Panc1 (cell line): ENCODE measurements at regions not wholly inside any gene's neighbourhood (a gene's known extent, or its start where the extent isn't known, plus 50 kb on each side); places are given as distances from the start of the nearest gene placed in this dataset.

Experiments used
- POLR2AphosphoS5 ChIP-seq: IDR thresholded peaks from 2 replicates; pipeline ENCODE4 v1.6.1; 2012; ENCODE audit warnings: mild to moderate bottlenecking, low read depth, low read length, moderate library complexity
- TF ChIP-seq, protein P1 (sequence below): fragments of 450-650 bp; IDR thresholded peaks from 2 replicates; pipeline ENCODE4 v1.5.1; 2017; ENCODE audit warnings: mild to moderate bottlenecking

DNA sequence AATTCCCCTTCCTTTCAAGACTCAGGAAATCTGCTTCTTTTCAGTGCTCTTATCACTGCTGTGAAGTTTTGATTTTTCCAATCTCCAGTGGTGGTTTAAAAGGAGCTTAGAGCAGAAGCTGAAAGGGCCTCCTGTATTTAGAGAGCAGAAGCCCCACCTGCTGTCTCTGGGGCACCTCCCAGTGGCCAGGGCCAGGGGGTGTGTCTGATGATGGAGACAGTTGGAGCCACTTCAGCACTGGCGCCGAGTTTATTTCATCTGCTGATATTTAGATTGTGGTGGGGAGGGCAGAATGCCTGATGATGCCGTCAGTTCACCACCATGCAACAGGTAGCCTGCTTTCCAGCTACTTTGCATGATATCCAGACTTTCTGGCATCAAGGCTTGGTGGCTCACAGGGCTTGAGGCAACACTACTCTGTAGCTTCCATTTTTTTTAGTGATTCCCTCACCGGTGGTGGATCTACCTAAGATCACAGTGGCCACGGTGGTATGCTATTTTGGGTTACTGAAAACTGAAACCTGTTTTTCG, 371.9 kb downstream of the KCNRG start:
- TF ChIP-seq POLR2AphosphoS5: no peak
- TF ChIP-seq, protein P1, sequence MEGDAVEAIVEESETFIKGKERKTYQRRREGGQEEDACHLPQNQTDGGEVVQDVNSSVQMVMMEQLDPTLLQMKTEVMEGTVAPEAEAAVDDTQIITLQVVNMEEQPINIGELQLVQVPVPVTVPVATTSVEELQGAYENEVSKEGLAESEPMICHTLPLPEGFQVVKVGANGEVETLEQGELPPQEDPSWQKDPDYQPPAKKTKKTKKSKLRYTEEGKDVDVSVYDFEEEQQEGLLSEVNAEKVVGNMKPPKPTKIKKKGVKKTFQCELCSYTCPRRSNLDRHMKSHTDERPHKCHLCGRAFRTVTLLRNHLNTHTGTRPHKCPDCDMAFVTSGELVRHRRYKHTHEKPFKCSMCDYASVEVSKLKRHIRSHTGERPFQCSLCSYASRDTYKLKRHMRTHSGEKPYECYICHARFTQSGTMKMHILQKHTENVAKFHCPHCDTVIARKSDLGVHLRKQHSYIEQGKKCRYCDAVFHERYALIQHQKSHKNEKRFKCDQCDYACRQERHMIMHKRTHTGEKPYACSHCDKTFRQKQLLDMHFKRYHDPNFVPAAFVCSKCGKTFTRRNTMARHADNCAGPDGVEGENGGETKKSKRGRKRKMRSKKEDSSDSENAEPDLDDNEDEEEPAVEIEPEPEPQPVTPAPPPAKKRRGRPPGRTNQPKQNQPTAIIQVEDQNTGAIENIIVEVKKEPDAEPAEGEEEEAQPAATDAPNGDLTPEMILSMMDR: peak; percentile 3
